HG03064 (cell line): ENCODE measurements at regions not wholly inside any gene's neighbourhood (a gene's known extent, or its start where the extent isn't known, plus 50 kb on each side); places are given as distances from the start of the nearest gene placed in this dataset.
A peak's percentile ranks its signal among the peaks of the same experiment; 100 is the strongest.

Experiments
- ATAC-seq: cut with Tn5 transposase; IDR thresholded peaks from one replicate; pipeline ENCODE4 v1.9.1; 2021; ENCODE audit warnings: low read depth; ENCODE audit not compliant: unreplicated experiment

- peak; percentile 80 for ATAC-seq
These were observed 87.2 kb downstream of the PTTG1 start for GRCh38 chr5:160508780-160509361.

- no peak for ATAC-seq
These were observed 89.8 kb downstream of the PTTG1 start for GRCh38 chr5:160511280-160511929.
